ENCODE measurements at regions not wholly inside any gene's neighbourhood (a gene's known extent, or its start where the extent isn't known, plus 50 kb on each side); places are given as distances from the start of the nearest gene placed in this dataset.
"Not testable (repeated sequence)": the region's sequence is repeated elsewhere in the genome, so short reads cannot be mapped to it uniquely, and the experiment has no call there.

DNA sequence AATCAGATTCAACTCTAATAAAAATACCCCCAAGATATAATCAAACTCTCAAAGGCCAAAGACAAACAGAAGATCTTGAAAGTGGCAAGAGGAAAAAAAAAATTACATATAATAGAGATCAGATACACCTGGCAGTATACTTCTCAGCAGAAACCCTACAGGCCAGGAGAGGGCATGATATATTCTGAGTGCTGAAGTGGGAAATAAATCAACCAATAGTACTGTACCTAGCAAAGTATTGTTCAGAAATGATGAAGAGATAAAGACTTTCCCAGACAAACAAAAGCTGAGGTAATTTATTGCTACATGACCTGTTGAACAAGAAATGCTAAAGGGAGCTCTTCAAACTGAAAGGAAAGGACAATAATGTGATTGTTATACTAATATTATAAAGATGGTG, 291.9 kb downstream of the SH2D4B start:
- H3K9me2 ChIP-seq (replicated peaks; ENCODE audit: insufficient read depth, low read length) = no peaks in the 10 kb centered on the region
- no peak overlapping the region for H3K4me3 ChIP-seq (ENCODE audit: insufficient read depth, low read length, poor library complexity, severe bottlenecking)
- no peaks in the 10 kb centered on the region for H3F3A ChIP-seq (ENCODE audit: insufficient read depth)
- H3K27ac ChIP-seq (ENCODE audit: low read depth, low read length) = no peak overlapping the region
- no peaks in the 10 kb centered on the region for H4K20me1 ChIP-seq (ENCODE audit: low read depth, low read length)
- H3K79me2 ChIP-seq (ENCODE audit: insufficient read depth, low read length) = no peaks in the 10 kb centered on the region
- H3K36me3 ChIP-seq (ENCODE audit: low read length) = no peaks in the 10 kb centered on the region
- H3K9ac ChIP-seq (ENCODE audit: low read length) = no peak overlapping the region
- no peaks in the 10 kb centered on the region for H3K27me3 ChIP-seq (ENCODE audit: low read length)
- TF ChIP-seq, protein P1, sequence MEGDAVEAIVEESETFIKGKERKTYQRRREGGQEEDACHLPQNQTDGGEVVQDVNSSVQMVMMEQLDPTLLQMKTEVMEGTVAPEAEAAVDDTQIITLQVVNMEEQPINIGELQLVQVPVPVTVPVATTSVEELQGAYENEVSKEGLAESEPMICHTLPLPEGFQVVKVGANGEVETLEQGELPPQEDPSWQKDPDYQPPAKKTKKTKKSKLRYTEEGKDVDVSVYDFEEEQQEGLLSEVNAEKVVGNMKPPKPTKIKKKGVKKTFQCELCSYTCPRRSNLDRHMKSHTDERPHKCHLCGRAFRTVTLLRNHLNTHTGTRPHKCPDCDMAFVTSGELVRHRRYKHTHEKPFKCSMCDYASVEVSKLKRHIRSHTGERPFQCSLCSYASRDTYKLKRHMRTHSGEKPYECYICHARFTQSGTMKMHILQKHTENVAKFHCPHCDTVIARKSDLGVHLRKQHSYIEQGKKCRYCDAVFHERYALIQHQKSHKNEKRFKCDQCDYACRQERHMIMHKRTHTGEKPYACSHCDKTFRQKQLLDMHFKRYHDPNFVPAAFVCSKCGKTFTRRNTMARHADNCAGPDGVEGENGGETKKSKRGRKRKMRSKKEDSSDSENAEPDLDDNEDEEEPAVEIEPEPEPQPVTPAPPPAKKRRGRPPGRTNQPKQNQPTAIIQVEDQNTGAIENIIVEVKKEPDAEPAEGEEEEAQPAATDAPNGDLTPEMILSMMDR (IDR thresholded peaks at IDR 0.05; ENCODE audit: insufficient read depth, low read length, poor library complexity, severe bottlenecking) = no peak
- no peak for TF ChIP-seq EZH2phosphoT487 (conservative IDR thresholded peaks at IDR 0.05; ENCODE audit: low read length)
- H2AFZ ChIP-seq (ENCODE audit: low read depth, low read length, severe bottlenecking) = no peak overlapping the region
- no peaks in the 10 kb centered on the region for H3K9me3 ChIP-seq (ENCODE audit: insufficient read depth, low read length)
- no peak overlapping the region for H3K4me2 ChIP-seq (ENCODE audit: low read depth, low read length, poor library complexity, severe bottlenecking)

DNA sequence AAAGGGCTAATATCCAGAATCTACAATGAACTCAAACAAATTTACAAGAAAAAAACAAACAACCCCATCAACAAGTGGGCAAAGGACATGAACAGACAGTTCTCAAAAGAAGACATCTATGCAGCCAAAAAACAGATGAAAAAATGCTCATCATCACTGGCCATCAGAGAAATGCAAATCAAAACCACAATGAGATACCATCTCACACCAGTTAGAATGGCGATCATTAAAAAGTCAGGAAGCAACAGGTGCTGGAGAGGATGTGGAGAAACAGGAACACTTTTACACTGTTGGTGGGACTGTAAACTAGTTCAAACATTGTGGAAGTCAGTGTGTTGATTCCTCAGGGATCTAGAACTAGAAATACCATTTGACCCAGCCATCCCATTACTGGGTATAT, 295.0 kb downstream of the SH2D4B start:
- not testable (repeated sequence) for H3K36me3 ChIP-seq (ENCODE audit: low read length); H3K9me3 ChIP-seq (ENCODE audit: insufficient read depth, low read length); H3F3A ChIP-seq (ENCODE audit: insufficient read depth); H3K27ac ChIP-seq (ENCODE audit: low read depth, low read length); H3K27me3 ChIP-seq (ENCODE audit: low read length); H3K4me3 ChIP-seq (ENCODE audit: insufficient read depth, low read length, poor library complexity, severe bottlenecking); H3K9ac ChIP-seq (ENCODE audit: low read length); H4K20me1 ChIP-seq (ENCODE audit: low read depth, low read length); H2AFZ ChIP-seq (ENCODE audit: low read depth, low read length, severe bottlenecking); H3K9me2 ChIP-seq (replicated peaks; ENCODE audit: insufficient read depth, low read length); H3K79me2 ChIP-seq (ENCODE audit: insufficient read depth, low read length); H3K4me2 ChIP-seq (ENCODE audit: low read depth, low read length, poor library complexity, severe bottlenecking)

DNA sequence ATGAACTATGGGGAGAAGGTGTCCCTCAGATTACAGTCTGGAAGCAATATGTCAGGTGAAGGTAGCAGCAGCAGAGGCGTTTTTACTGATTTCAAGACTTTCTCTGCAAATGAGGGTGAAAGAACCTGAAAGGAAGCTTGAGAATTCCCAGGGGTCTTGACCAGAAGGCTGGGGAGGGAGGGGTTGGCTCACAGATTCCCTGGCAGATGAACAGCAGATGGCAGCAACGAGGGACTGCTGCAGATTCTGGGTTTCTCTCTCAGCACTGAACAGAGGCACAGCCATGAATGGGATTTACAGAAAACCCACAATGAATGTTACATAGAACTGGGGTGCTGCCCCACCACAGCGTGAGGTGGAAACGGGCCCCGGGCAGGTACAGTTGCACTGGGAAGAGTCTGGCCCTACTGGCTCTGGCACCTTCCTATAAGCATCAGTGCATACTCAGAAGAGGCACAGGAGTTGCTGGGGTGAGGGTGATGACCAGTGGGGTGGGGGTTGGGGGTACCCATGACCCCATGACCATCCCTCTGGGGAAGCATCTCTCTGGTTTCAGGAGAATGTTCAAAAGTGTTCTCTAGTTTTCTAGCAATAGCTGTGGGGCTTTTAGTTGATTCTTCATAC, 317.8 kb downstream of the SH2D4B start:
- Histone ChIP-seq H2AFZ (ENCODE audit: low read depth, low read length, severe bottlenecking) (no peak overlapping the region), H3K4me3 (ENCODE audit: insufficient read depth, low read length, poor library complexity, severe bottlenecking) (no peak overlapping the region)

DNA sequence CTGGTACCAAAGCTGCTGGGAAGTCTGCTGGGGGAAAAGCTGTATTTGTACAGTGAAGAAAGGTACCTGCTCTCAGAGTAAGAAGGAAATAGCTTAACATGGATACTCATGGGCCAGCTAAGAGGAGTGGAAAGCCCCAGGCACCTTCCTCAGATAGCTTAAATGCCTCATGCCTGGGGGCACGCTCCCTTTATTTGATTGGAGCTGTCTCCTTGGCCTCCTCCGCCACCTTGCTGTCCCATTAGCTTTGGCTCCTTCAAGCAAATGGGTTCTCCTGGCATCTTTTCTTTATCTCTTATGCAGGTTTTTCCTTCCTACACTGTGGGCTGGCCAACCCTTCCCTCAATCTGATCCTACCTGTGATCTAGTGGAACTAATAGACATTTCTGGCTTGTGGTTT, 318.5 kb downstream of the SH2D4B start:
- Histone ChIP-seq H3K9me2 (replicated peaks; ENCODE audit: insufficient read depth, low read length) (no peaks in the 10 kb centered on the region), H3K9me3 (ENCODE audit: insufficient read depth, low read length) (no peaks in the 10 kb centered on the region), H3K4me3 (ENCODE audit: insufficient read depth, low read length, poor library complexity, severe bottlenecking) (no peak overlapping the region), H3K27me3 (ENCODE audit: low read length) (no peaks in the 10 kb centered on the region), H3K9ac (ENCODE audit: low read length) (no peak overlapping the region), H3K27ac (ENCODE audit: low read depth, low read length) (no peak overlapping the region), H3K79me2 (ENCODE audit: insufficient read depth, low read length) (no peaks in the 10 kb centered on the region), H3K36me3 (ENCODE audit: low read length) (no peaks in the 10 kb centered on the region), H3F3A (ENCODE audit: insufficient read depth) (no peaks in the 10 kb centered on the region), H3K4me2 (ENCODE audit: low read depth, low read length, poor library complexity, severe bottlenecking) (no peak overlapping the region), H4K20me1 (ENCODE audit: low read depth, low read length) (no peaks in the 10 kb centered on the region), H2AFZ (ENCODE audit: low read depth, low read length, severe bottlenecking) (no peak overlapping the region)
- TF ChIP-seq, protein P1 (IDR thresholded peaks at IDR 0.05; ENCODE audit: insufficient read depth, low read length, poor library complexity, severe bottlenecking) = no peak
- TF ChIP-seq EZH2phosphoT487 (conservative IDR thresholded peaks at IDR 0.05; ENCODE audit: low read length) = no peak

More for the DNA sequence above, 317.8 kb downstream of the SH2D4B start:
- no peak overlapping the region for H3K9ac ChIP-seq (ENCODE audit: low read length)
- no peaks in the 10 kb centered on the region for H3K27me3 ChIP-seq (ENCODE audit: low read length)
- no peak overlapping the region for H3K27ac ChIP-seq (ENCODE audit: low read depth, low read length)
- H3K9me2 ChIP-seq (replicated peaks; ENCODE audit: insufficient read depth, low read length) = no peaks in the 10 kb centered on the region
- no peak overlapping the region for H3K4me2 ChIP-seq (ENCODE audit: low read depth, low read length, poor library complexity, severe bottlenecking)
- H3K79me2 ChIP-seq (ENCODE audit: insufficient read depth, low read length) = no peaks in the 10 kb centered on the region
- no peaks in the 10 kb centered on the region for H3F3A ChIP-seq (ENCODE audit: insufficient read depth)
- no peaks in the 10 kb centered on the region for H3K36me3 ChIP-seq (ENCODE audit: low read length)
- no peak for TF ChIP-seq EZH2phosphoT487 (conservative IDR thresholded peaks at IDR 0.05; ENCODE audit: low read length)
- TF ChIP-seq, protein P1 (IDR thresholded peaks at IDR 0.05; ENCODE audit: insufficient read depth, low read length, poor library complexity, severe bottlenecking) = no peak
- H4K20me1 ChIP-seq (ENCODE audit: low read depth, low read length) = no peaks in the 10 kb centered on the region
- H3K9me3 ChIP-seq (ENCODE audit: insufficient read depth, low read length) = no peaks in the 10 kb centered on the region

DNA sequence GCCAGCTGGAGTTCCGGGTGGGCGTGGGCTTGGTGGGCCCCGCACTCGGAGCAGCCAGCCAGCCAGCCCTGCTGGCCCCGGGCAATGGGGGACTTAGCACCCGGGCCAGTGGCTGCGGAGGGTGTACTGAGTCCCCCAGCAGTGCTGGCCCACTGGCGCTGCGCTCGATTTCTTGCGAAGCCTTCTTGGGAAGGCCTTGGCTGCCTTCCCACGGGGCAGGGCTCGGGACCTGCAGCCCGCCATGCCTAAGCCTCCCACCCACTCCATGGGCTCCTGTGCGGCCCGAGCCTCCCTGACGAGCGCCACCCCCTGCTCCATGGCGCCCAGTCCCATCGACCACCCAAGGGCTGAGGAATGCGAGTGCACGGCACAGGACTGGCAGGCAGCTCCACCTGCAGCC, 321.6 kb downstream of the SH2D4B start:
- H3K9me2 ChIP-seq (replicated peaks; ENCODE audit: insufficient read depth, low read length) = not testable (repeated sequence)

More for the DNA sequence above, 321.6 kb downstream of the SH2D4B start:
- not testable (repeated sequence) for H2AFZ ChIP-seq (ENCODE audit: low read depth, low read length, severe bottlenecking); H3K36me3 ChIP-seq (ENCODE audit: low read length); H3K27ac ChIP-seq (ENCODE audit: low read depth, low read length); H3K9me3 ChIP-seq (ENCODE audit: insufficient read depth, low read length); H3K9ac ChIP-seq (ENCODE audit: low read length); H3K27me3 ChIP-seq (ENCODE audit: low read length); H3F3A ChIP-seq (ENCODE audit: insufficient read depth); H3K4me2 ChIP-seq (ENCODE audit: low read depth, low read length, poor library complexity, severe bottlenecking); H3K79me2 ChIP-seq (ENCODE audit: insufficient read depth, low read length); H4K20me1 ChIP-seq (ENCODE audit: low read depth, low read length); H3K4me3 ChIP-seq (ENCODE audit: insufficient read depth, low read length, poor library complexity, severe bottlenecking)

Data from SU-DHL-6 (cell line).